ENCODE measurements at regions not wholly inside any gene's neighbourhood (a gene's known extent, or its start where the extent isn't known, plus 50 kb on each side); places are given as distances from the start of the nearest gene placed in this dataset.
"Not testable (repeated sequence)": the region's sequence is repeated elsewhere in the genome, so short reads cannot be mapped to it uniquely, and the experiment has no call there.

DNA sequence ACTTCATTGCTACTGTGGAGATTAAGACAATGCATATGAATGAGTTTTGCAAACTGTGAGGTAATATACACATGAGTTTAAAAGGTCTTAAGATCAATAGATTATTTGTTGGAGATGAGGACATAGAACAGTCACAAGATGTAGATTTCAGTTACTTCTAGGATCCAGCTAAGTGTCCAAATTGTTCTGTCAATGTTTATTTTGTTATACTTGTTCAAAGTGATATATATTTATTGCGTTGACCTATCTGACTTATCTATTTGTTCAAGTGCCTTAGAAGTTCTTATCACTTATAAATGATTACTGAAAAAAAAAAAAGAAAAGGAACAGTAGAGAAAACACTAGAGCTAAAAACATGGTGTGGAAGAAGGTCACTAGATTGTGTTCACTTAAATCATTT is 75.6 kb upstream of the GRIN3A start:
- POLR2A ChIA-PET (ENCODE audit: low non-redundant PET): no interaction called here
- TF ChIP-seq EZH2 (IDR thresholded peaks at IDR 0.05; ENCODE audit: borderline replicate concordance, low read depth, low read length, poor library complexity, severe bottlenecking): no peak
- TF ChIP-seq, protein P1, sequence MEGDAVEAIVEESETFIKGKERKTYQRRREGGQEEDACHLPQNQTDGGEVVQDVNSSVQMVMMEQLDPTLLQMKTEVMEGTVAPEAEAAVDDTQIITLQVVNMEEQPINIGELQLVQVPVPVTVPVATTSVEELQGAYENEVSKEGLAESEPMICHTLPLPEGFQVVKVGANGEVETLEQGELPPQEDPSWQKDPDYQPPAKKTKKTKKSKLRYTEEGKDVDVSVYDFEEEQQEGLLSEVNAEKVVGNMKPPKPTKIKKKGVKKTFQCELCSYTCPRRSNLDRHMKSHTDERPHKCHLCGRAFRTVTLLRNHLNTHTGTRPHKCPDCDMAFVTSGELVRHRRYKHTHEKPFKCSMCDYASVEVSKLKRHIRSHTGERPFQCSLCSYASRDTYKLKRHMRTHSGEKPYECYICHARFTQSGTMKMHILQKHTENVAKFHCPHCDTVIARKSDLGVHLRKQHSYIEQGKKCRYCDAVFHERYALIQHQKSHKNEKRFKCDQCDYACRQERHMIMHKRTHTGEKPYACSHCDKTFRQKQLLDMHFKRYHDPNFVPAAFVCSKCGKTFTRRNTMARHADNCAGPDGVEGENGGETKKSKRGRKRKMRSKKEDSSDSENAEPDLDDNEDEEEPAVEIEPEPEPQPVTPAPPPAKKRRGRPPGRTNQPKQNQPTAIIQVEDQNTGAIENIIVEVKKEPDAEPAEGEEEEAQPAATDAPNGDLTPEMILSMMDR (conservative IDR thresholded peaks at IDR 0.05; ENCODE audit: low read depth, low read length): no peak
- no peaks in the 10 kb centered on the region for H3K4me1 ChIP-seq (ENCODE audit: insufficient read depth, low read length, poor library complexity, severe bottlenecking)
- no peak overlapping the region for H3K4me3 ChIP-seq (ENCODE audit: low read depth, low read length, poor library complexity, severe bottlenecking)
- BruUV-seq (replicated peaks): no TSS peak
- no peaks in the 10 kb centered on the region for H3K9me3 ChIP-seq (ENCODE audit: low read depth, low read length, poor library complexity, severe bottlenecking)
- intact Hi-C loops (cut with micrococcal nuclease; ENCODE audit: unreplicated experiment): no loop called here
- no peak for DNase-seq (ENCODE audit: low spot score)
- no peaks in the 10 kb centered on the region for H3K36me3 ChIP-seq (ENCODE audit: insufficient read depth, low read length, poor library complexity, severe bottlenecking)
- no peaks in the 10 kb centered on the region for H3K27me3 ChIP-seq (replicated peaks; ENCODE audit: insufficient read depth, low read depth, low read length, poor library complexity)
- no peak overlapping the region for H3K27ac ChIP-seq (ENCODE audit: low read depth, low read length, poor library complexity, severe bottlenecking)
- CTCF ChIA-PET: no interaction called here

DNA sequence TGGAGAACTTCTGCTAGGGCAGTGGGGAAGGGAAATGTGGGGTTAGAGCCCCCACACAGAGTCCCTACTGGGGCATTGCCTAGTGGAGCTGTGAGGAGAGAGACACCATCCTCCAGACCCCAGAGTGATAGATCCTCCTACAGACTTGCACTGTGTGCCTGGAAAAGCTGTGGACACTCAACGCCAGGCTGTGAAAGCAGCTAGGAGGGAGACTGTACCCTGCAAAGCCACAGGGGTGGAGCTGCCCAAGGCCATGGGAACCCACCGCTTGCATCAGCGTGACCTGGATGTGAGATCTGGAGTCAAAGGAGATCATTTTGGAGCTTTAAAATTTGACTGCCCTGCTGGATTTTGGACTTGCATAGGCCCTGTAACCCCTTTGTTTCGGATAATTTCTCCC is 69.4 kb upstream of the GRIN3A start:
- H3K27me3 ChIP-seq (replicated peaks; ENCODE audit: insufficient read depth, low read depth, low read length, poor library complexity); DNase-seq (ENCODE audit: low spot score); H3K36me3 ChIP-seq (ENCODE audit: insufficient read depth, low read length, poor library complexity, severe bottlenecking); BruUV-seq (replicated peaks); CTCF ChIA-PET; H3K4me3 ChIP-seq (ENCODE audit: low read depth, low read length, poor library complexity, severe bottlenecking); H3K9me3 ChIP-seq (ENCODE audit: low read depth, low read length, poor library complexity, severe bottlenecking); H3K4me1 ChIP-seq (ENCODE audit: insufficient read depth, low read length, poor library complexity, severe bottlenecking); H3K27ac ChIP-seq (ENCODE audit: low read depth, low read length, poor library complexity, severe bottlenecking); intact Hi-C loops (cut with micrococcal nuclease; ENCODE audit: unreplicated experiment); POLR2A ChIA-PET (ENCODE audit: low non-redundant PET): not testable (repeated sequence)

DNA sequence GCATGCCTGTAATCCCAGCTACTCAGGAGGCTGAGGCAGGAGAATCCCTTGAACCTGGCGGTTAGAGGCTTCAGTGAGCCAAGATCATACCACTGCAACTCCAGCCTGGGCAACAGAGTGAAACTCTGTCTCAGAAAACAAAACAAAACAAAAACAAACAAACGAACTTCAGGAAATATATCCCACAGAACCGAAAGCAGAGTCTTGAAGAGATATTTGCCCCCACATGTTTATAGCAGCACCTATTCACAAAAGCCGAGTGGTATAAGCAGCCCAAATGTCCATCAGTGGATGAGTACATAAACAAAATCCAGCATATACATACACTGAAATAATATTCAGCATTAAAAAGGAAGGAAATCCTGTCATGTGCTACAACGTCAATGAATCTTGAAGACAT is 57.6 kb upstream of the GRIN3A start:
- intact Hi-C loops (cut with micrococcal nuclease; ENCODE audit: unreplicated experiment): no loop called here
- no peak for DNase-seq (ENCODE audit: low spot score)
- no peak overlapping the region for H3K4me3 ChIP-seq (ENCODE audit: low read depth, low read length, poor library complexity, severe bottlenecking)
- POLR2A ChIA-PET (ENCODE audit: low non-redundant PET): no interaction called here
- H3K9me3 ChIP-seq (ENCODE audit: low read depth, low read length, poor library complexity, severe bottlenecking): no peaks in the 10 kb centered on the region
- TF ChIP-seq EZH2 (IDR thresholded peaks at IDR 0.05; ENCODE audit: borderline replicate concordance, low read depth, low read length, poor library complexity, severe bottlenecking): no peak
- TF ChIP-seq, protein P1 (conservative IDR thresholded peaks at IDR 0.05; ENCODE audit: low read depth, low read length): no peak
- no peaks in the 10 kb centered on the region for H3K36me3 ChIP-seq (ENCODE audit: insufficient read depth, low read length, poor library complexity, severe bottlenecking)
- no peak overlapping the region for H3K27ac ChIP-seq (ENCODE audit: low read depth, low read length, poor library complexity, severe bottlenecking)
- CTCF ChIA-PET: no interaction called here
- no peaks in the 10 kb centered on the region for H3K27me3 ChIP-seq (replicated peaks; ENCODE audit: insufficient read depth, low read depth, low read length, poor library complexity)
- no TSS peak for BruUV-seq (replicated peaks)
- H3K4me1 ChIP-seq (ENCODE audit: insufficient read depth, low read length, poor library complexity, severe bottlenecking): no peaks in the 10 kb centered on the region

DNA sequence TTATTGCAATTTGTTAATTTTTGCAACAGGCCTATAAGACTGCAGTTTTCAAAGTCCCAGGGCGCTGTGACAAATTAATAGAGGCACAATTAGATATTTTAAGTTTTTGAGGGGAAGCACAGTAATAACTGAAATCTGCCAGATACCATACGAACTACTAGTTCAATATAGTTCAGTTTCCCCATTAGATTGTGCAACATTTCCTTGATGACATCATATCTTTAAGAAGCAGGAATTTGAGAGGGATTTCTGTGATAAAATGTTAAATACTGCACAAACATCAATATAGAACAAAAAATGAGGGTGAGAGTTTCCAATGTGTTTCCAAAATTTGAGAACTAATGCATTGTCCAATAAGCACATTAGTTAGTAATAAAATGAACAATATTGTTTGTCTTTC is 56.7 kb upstream of the GRIN3A start:
- intact Hi-C loops (cut with micrococcal nuclease; ENCODE audit: unreplicated experiment): no loop called here
- no TSS peak for BruUV-seq (replicated peaks)
- CTCF ChIA-PET: no interaction called here

More for the DNA sequence above, 56.7 kb upstream of the GRIN3A start:
- TF ChIP-seq, protein P1 (conservative IDR thresholded peaks at IDR 0.05; ENCODE audit: low read depth, low read length): no peak
- TF ChIP-seq EZH2 (IDR thresholded peaks at IDR 0.05; ENCODE audit: borderline replicate concordance, low read depth, low read length, poor library complexity, severe bottlenecking): no peak
- H3K4me3 ChIP-seq (ENCODE audit: low read depth, low read length, poor library complexity, severe bottlenecking): no peak overlapping the region
- POLR2A ChIA-PET (ENCODE audit: low non-redundant PET): no interaction called here
- H3K36me3 ChIP-seq (ENCODE audit: insufficient read depth, low read length, poor library complexity, severe bottlenecking): no peaks in the 10 kb centered on the region
- no peaks in the 10 kb centered on the region for H3K27me3 ChIP-seq (replicated peaks; ENCODE audit: insufficient read depth, low read depth, low read length, poor library complexity)
- no peaks in the 10 kb centered on the region for H3K9me3 ChIP-seq (ENCODE audit: low read depth, low read length, poor library complexity, severe bottlenecking)
- no peak overlapping the region for H3K27ac ChIP-seq (ENCODE audit: low read depth, low read length, poor library complexity, severe bottlenecking)
- H3K4me1 ChIP-seq (ENCODE audit: insufficient read depth, low read length, poor library complexity, severe bottlenecking): no peaks in the 10 kb centered on the region
- DNase-seq (ENCODE audit: low spot score): no peak
